SU-DHL-6 (cell line): ENCODE measurements at regions not wholly inside any gene's neighbourhood (a gene's known extent, or its start where the extent isn't known, plus 50 kb on each side); places are given as distances from the start of the nearest gene placed in this dataset.

Source experiments
- H2AFZ ChIP-seq: fragments of 200-600 bp; sonication (generic); 2 replicates; pipeline ENCODE4 v1.6.1; 2014; ENCODE audit warnings: low read depth, mild to moderate bottlenecking, moderate library complexity, mixed read lengths, antibody characterized with exemption, low read length; ENCODE audit not compliant: severe bottlenecking
- H3F3A ChIP-seq: fragments of 200-600 bp; shearing (Covaris generic); 2 replicates; pipeline ENCODE4 v1.6.0; 2016; ENCODE audit warnings: antibody characterized with exemption, mild to moderate bottlenecking; ENCODE audit not compliant: insufficient read depth
- H3K27ac ChIP-seq: fragments of 200-600 bp; sonication (generic); 2 replicates; pipeline ENCODE4 v1.5.1; 2016; ENCODE audit warnings: low read depth, mild to moderate bottlenecking, low read length, moderate library complexity, mixed read lengths
- H3K27me3 ChIP-seq: fragments of 200-600 bp; sonication (generic), shearing (Covaris generic); 2 replicates; pipeline ENCODE4 v1.6.0; 2014; ENCODE audit warnings: mild to moderate bottlenecking, low read length
- H3K36me3 ChIP-seq: fragments of 200-600 bp; sonication (generic); 2 replicates; pipeline ENCODE4 v1.6.1; 2014; ENCODE audit warnings: mild to moderate bottlenecking, low read length, mixed read lengths
- H3K4me2 ChIP-seq: fragments of 300-600, 200-600 bp; shearing (Covaris generic), sonication (generic); 2 replicates; pipeline ENCODE4 v1.6.0; 2014; ENCODE audit warnings: low read length, low read depth, mild to moderate bottlenecking; ENCODE audit not compliant: poor library complexity, severe bottlenecking
- H3K4me3 ChIP-seq: fragments of 200-600 bp; sonication (generic); 2 replicates; pipeline ENCODE4 v1.5.1; 2014; ENCODE audit warnings: antibody characterized with exemption, low read length, mild to moderate bottlenecking, mixed read lengths; ENCODE audit not compliant: insufficient read depth, poor library complexity, severe bottlenecking
- H3K79me2 ChIP-seq: fragments of 200-600 bp; sonication (generic); 2 replicates; pipeline ENCODE4 v1.6.1; 2014; ENCODE audit warnings: mild to moderate bottlenecking, low read length, moderate library complexity; ENCODE audit not compliant: insufficient read depth
- H3K9ac ChIP-seq: fragments of 200-600 bp; sonication (generic); 2 replicates; pipeline ENCODE4 v1.7.0; 2014; ENCODE audit warnings: mild to moderate bottlenecking, low read length
- H3K9me2 ChIP-seq: fragments of 200-600 bp; sonication (generic); replicated peaks from 2 replicates; pipeline ENCODE4 v1.6.1; 2014; ENCODE audit warnings: low read length; ENCODE audit not compliant: insufficient read depth
- H3K9me3 ChIP-seq: fragments of 200-600 bp; sonication (generic); 2 replicates; pipeline ENCODE4 v1.6.1; 2014; ENCODE audit warnings: low read length, mixed read lengths; ENCODE audit not compliant: insufficient read depth
- H4K20me1 ChIP-seq: fragments of 200-600 bp; sonication (generic); 2 replicates; pipeline ENCODE4 v1.6.1; 2014; ENCODE audit warnings: low read depth, mild to moderate bottlenecking, antibody characterized with exemption, low read length, moderate library complexity, mixed read lengths
- CTCF ChIP-seq: fragments of 200-600 bp; sonication (generic); IDR thresholded peaks from one replicate; pipeline ENCODE4 v1.5.1; 2017; ENCODE audit warnings: antibody characterized with exemption, mild to moderate bottlenecking, low read length, moderate library complexity; ENCODE audit not compliant: insufficient read depth, poor library complexity, severe bottlenecking
- EZH2phosphoT487 ChIP-seq: fragments of 200-600 bp; sonication (generic), shearing (Covaris generic); conservative IDR thresholded peaks from 2 replicates; pipeline ENCODE4 v1.6.1; 2018; ENCODE audit warnings: mild to moderate bottlenecking, antibody characterized with exemption, low read length, moderate library complexity, mixed read lengths

DNA sequence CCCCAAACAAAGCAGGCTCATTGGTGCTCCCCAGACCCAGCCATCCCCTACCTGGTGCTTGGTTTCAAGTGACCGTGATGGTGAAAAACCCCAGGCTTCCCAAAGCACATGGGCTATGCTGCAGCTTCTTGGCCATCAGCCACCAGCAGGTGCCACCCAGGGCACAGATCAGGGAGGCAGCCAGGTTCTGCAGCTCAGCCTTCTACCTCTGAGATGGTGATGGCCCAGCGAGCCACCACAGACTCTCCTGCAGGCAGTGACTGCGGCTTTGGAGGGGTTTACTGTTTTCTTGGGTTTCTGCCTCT lies 70.0 kb upstream of the ALX4 start:
- Histone ChIP-seq H3K9me3 (no peaks in the 10 kb centered on the region), H3K4me3 (no peak overlapping the region), H3K27me3 (no peaks in the 10 kb centered on the region), H3K79me2 (no peaks in the 10 kb centered on the region), H2AFZ (no peak overlapping the region), H3K36me3 (no peaks in the 10 kb centered on the region), H3K4me2 (no peak overlapping the region), H4K20me1 (no peaks in the 10 kb centered on the region), H3K27ac (no peak overlapping the region), H3K9ac (no peak overlapping the region), H3F3A (no peaks in the 10 kb centered on the region), H3K9me2 (no peaks in the 10 kb centered on the region)
- TF ChIP-seq CTCF = no peak
- no peak for TF ChIP-seq EZH2phosphoT487

DNA sequence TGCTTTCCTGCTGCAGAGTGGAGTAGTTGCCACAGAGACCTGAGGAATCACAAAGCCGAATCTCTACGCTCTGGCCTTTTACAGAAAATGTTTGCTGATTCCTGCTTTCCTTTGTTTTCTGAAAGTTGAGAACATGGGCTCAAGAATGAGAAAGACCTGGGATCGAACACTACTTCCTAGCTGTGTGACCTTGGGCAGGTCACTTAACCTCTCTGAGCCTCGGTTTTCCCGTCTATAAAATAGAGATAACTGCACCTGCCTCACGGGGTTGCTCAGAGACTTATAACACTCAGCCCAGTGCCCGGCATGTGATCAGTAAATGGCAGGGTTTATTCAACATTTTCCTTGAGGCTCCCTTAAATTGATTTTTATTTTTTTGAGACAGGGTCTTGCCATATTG lies 70.9 kb upstream of the ALX4 start:
- H3K4me2 ChIP-seq = no peak overlapping the region
- TF ChIP-seq CTCF (no peak), EZH2phosphoT487 (no peak)
- no peak overlapping the region for H3K9ac ChIP-seq
- no peaks in the 10 kb centered on the region for H3K79me2 ChIP-seq
- H3K9me3 ChIP-seq = no peaks in the 10 kb centered on the region
- no peaks in the 10 kb centered on the region for H3K27me3 ChIP-seq
- no peak overlapping the region for H2AFZ ChIP-seq
- H4K20me1 ChIP-seq = no peaks in the 10 kb centered on the region
- H3K4me3 ChIP-seq = no peak overlapping the region
- no peak overlapping the region for H3K27ac ChIP-seq
- no peaks in the 10 kb centered on the region for H3K9me2 ChIP-seq
- H3F3A ChIP-seq = no peaks in the 10 kb centered on the region
- no peaks in the 10 kb centered on the region for H3K36me3 ChIP-seq

DNA sequence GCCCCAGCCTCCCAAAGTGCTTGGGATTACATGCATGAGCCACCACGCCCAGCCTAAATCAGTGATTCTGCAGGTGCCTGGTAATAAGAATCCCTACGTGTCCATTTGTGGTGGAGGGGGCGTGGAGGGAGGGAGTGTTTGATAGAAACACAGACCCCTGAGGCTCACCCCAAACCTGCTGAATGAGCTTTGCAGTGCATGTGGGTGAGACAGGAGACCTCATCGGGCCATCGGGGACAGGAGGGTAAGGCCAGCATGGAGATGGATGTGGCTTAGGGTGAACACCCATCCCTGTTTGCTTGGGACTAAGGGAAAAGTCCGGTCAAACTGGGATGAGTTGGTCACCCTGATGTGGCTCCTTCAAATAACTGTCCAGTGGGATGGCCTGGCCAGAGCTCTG lies 71.3 kb upstream of the ALX4 start:
- Histone ChIP-seq H3K27ac (no peak overlapping the region), H3K79me2 (no peaks in the 10 kb centered on the region), H3F3A (no peaks in the 10 kb centered on the region), H3K9me2 (no peaks in the 10 kb centered on the region), H4K20me1 (no peaks in the 10 kb centered on the region), H3K9me3 (no peaks in the 10 kb centered on the region), H3K4me2 (no peak overlapping the region), H3K27me3 (no peaks in the 10 kb centered on the region), H3K4me3 (no peak overlapping the region), H3K36me3 (no peaks in the 10 kb centered on the region), H3K9ac (no peak overlapping the region), H2AFZ (no peak overlapping the region)
- TF ChIP-seq EZH2phosphoT487 (no peak), CTCF (no peak)

DNA sequence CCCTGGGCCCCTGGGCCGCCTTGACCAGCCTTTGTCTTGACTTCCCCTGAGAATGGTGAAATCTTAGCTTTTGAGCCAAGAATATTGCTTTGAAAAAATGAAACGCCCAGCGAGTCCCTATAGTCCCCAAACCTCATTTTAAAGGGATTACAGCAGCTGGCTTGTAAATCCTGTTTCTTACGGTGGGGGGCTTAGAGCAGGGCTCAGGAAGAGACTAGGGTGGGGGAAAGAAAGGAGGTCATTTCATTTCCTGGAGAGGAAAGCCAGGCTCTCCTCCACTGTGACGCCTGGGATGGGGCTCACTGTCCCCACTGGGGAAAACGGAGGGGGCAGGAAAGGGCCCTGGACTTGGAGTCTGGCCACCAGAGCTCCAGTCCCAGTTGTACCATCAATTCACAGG lies 72.2 kb upstream of the ALX4 start:
- no peak overlapping the region for H3K9ac ChIP-seq
- H2AFZ ChIP-seq = no peak overlapping the region
- no peaks in the 10 kb centered on the region for H3K27me3 ChIP-seq
- H4K20me1 ChIP-seq = no peaks in the 10 kb centered on the region
- no peaks in the 10 kb centered on the region for H3K79me2 ChIP-seq
- no peak overlapping the region for H3K4me3 ChIP-seq
- no peak overlapping the region for H3K27ac ChIP-seq
- TF ChIP-seq CTCF (no peak), EZH2phosphoT487 (no peak)
- H3K9me2 ChIP-seq = no peaks in the 10 kb centered on the region
- no peaks in the 10 kb centered on the region for H3K9me3 ChIP-seq
- no peak overlapping the region for H3K4me2 ChIP-seq
- no peaks in the 10 kb centered on the region for H3F3A ChIP-seq
- H3K36me3 ChIP-seq = no peaks in the 10 kb centered on the region
